HG03139 (cell line): ENCODE measurements at regions not wholly inside any gene's neighbourhood (a gene's known extent, or its start where the extent isn't known, plus 50 kb on each side); places are given as distances from the start of the nearest gene placed in this dataset.

Experiments used
- ATAC-seq: cut with Tn5 transposase; IDR thresholded peaks from one replicate; pipeline ENCODE4 v1.9.1; 2021; ENCODE audit not compliant: unreplicated experiment

GRCh38 chr2:188199716-188200128, 92.0 kb upstream of the GULP1 start:
- no peak for ATAC-seq

GRCh38 chr2:188201639-188202038, 90.0 kb upstream of the GULP1 start:
- no peak for ATAC-seq

- no peak for ATAC-seq
These were observed 88.9 kb upstream of the GULP1 start for GRCh38 chr2:188202777-188203176.

GRCh38 chr2:188203776-188204175, 87.9 kb upstream of the GULP1 start:
- ATAC-seq, result no peak

GRCh38 chr2:188204824-188205223, 86.8 kb upstream of the GULP1 start:
- ATAC-seq, result no peak

GRCh38 chr2:188207554-188207953, 84.1 kb upstream of the GULP1 start:
- ATAC-seq, result no peak

- ATAC-seq, result no peak
These were observed 82.5 kb upstream of the GULP1 start for GRCh38 chr2:188209218-188209617.

GRCh38 chr2:188217264-188217663, 74.4 kb upstream of the GULP1 start:
- ATAC-seq, result no peak

- ATAC-seq, result no peak
These were observed 72.1 kb upstream of the GULP1 start for GRCh38 chr2:188219541-188219940.

- ATAC-seq, result no peak
These were observed 71.1 kb upstream of the GULP1 start for GRCh38 chr2:188220535-188220934.

- no peak for ATAC-seq
These were observed 64.0 kb upstream of the GULP1 start for GRCh38 chr2:188227713-188228112.

GRCh38 chr2:188235364-188235763, 56.3 kb upstream of the GULP1 start:
- no peak for ATAC-seq

GRCh38 chr2:188238386-188238785, 53.3 kb upstream of the GULP1 start:
- ATAC-seq, result no peak
